NT2/D1 (cell line): ENCODE measurements at regions not wholly inside any gene's neighbourhood (a gene's known extent, or its start where the extent isn't known, plus 50 kb on each side); places are given as distances from the start of the nearest gene placed in this dataset.

Experiments used
- YY1 ChIP-seq: IDR thresholded peaks from 2 replicates; pipeline ENCODE4 v1.6.1; 2011; ENCODE audit not compliant: insufficient read length, insufficient read depth
- ZNF274 ChIP-seq: IDR thresholded peaks from 2 replicates; pipeline ENCODE4 v1.6.1; 2011; ENCODE audit warnings: mild to moderate bottlenecking, low read depth, low read length

DNA sequence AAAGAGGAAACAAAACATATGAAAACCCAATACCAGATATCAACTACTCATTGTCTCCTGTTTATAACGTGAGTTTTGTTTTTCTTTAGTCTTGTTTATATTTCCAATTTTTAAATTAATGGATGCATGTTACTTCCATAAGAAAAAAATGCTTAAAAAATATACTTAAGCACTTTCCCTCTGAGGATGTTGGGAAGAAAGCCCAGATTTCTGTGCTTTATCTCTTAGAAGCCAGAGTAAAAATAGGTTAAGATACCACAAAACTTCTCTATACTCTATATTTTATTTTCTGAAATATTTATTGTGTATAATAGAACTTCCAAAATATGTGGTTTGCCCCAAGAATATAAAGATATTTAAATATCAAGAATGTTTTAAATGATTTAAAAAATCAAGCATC lies 633.9 kb downstream of the STK39 start:
- no peak for TF ChIP-seq ZNF274
- TF ChIP-seq YY1: no peak
